HG03159 (cell line): ENCODE measurements at regions not wholly inside any gene's neighbourhood (a gene's known extent, or its start where the extent isn't known, plus 50 kb on each side); places are given as distances from the start of the nearest gene placed in this dataset.
"Not testable (repeated sequence)": the region's sequence is repeated elsewhere in the genome, so short reads cannot be mapped to it uniquely, and the experiment has no call there.

ENCODE experiments used
- ATAC-seq: cut with Tn5 transposase; IDR thresholded peaks from one replicate; pipeline ENCODE4 v1.9.1; 2021; ENCODE audit warnings: mild to moderate bottlenecking, moderate library complexity; ENCODE audit not compliant: unreplicated experiment

- ATAC-seq = not testable (repeated sequence)
These were observed 51.0 kb upstream of the CDYL start for GRCh38 chr6:4725136-4725760.

GRCh38 chr6:4724727-4725126 lies 51.5 kb upstream of the CDYL start:
- not testable (repeated sequence) for ATAC-seq

- no peak for ATAC-seq
These were observed 52.8 kb upstream of the CDYL start for GRCh38 chr6:4723383-4723782.

DNA sequence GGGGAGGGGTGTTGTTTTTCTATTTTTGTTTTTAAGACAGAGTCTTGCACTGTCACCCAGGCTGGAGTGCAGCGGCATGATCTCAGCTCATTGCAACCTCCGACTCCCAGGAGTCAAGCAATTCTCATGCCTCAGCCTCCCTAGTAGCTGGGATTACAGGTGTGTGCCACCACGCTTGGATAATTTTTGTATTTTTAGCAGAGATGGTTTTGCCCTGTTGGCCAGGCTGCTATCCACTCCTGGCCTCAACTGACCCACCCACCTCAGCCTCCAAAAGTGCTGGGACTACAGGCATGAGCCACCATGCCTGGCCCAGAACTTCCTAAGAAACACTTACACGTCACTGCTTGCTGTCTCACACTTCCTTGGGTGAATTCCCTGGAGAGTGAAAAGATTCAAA lies 54.8 kb upstream of the CDYL start:
- ATAC-seq = not testable (repeated sequence)

- ATAC-seq = no peak
These were observed 56.7 kb upstream of the CDYL start for GRCh38 chr6:4719491-4719890.

DNA sequence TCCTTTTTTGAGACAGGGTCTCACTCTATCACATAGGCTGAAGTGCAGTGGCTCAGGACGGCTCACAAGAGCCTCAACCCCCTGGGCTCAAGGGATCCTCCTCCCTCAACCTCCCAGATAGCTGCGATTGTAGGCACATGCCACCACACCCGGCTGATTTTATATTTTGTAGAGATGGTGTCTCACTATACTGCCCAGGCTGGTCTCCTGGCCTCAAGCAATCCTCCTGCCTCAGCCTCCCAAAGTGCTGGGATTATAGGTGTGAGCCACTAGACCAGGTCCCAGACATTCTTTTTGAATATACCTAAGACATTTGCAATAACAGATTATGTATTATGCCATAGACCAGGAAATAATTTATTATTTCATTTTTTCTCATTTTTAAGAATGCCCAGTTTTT lies 58.3 kb upstream of the CDYL start:
- no peak for ATAC-seq

GRCh38 chr6:4717124-4717523 lies 59.1 kb upstream of the CDYL start:
- ATAC-seq = no peak

- ATAC-seq = no peak
These were observed 61.2 kb upstream of the CDYL start for GRCh38 chr6:4714961-4715501.

DNA sequence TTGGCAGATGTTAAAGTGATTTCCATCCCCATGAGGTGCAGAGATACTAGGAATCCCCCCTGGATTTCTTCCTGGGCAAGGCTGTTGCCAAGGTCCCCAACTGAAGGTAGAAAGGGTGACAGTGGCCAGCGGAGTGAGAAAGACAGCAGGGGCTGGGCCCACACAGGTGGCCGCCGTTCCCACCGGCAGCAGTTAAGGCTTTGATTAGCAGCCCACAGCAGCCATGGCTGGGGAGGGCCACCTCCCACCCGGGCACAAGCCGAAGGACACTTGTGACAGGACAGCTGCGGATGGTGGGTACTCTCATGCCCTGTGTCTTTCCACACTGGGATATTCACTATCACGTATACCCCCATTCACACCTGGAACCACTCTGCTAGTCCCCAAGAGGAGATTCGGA lies 63.9 kb upstream of the CDYL start:
- no peak for ATAC-seq

GRCh38 chr6:4707011-4707410 lies 69.2 kb upstream of the CDYL start:
- no peak for ATAC-seq

DNA sequence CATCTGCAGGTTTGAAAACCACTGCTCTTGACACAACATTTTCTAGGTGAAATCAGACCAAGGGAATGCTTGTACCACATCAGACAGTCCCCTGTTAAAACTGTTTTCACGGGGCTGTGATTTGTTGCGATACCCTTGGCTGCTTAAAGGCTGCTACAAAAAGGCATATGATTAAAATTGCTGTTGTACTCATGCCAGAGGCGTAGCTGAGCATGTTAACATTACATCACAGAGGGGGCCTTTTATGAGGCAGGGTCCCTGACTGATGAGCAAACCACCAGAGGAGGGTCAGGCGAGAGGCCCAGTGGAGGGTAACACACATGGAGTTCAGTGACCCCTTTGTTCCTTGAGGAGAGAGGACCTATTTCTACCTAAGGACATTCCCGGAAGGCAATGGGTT lies 70.4 kb upstream of the CDYL start:
- ATAC-seq = no peak

DNA sequence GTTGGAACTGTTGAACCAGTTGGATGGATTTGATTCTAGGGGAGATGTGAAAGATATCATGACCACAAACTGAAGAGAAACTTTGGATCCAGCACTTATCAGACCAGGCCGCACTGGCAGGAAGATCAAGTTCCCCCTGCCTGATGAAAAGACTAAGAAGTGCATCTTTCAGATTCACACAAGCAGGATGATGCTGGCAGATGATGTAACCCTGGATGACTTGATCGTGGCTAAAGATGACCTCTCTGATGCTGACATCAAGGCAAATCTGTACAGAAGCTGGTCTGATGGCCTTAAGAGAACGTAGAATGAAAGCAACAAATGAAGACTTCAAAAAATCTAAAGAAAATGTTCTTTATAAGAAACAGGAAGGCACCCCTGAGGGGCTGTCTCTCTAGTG lies 72.8 kb upstream of the CDYL start:
- ATAC-seq = no peak

GRCh38 chr6:4698901-4699659 lies 77.1 kb upstream of the CDYL start:
- no peak for ATAC-seq

GRCh38 chr6:4693173-4693970 lies 82.8 kb upstream of the CDYL start:
- ATAC-seq = no peak

DNA sequence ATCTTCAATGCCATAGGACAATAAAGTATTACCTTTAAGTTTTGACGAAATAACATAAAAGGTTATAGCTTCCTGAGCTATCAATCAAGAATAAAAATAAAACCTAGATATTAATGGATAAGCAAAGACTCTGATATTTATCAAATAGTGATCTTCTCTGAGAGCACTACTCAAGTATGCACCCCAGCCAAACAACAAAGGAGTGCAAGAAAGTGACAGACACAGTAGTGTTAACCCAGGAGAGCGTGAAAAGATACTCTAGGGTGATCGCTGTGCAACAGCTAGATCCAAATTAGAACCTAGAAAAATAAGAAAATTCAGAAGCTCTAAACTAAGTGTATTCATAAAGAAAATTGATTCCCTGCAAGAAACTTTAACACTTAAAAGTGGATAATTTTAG lies 83.5 kb upstream of the CDYL start:
- ATAC-seq = no peak

- no peak for ATAC-seq
These were observed 87.9 kb upstream of the CDYL start for GRCh38 chr6:4687989-4688947.

DNA sequence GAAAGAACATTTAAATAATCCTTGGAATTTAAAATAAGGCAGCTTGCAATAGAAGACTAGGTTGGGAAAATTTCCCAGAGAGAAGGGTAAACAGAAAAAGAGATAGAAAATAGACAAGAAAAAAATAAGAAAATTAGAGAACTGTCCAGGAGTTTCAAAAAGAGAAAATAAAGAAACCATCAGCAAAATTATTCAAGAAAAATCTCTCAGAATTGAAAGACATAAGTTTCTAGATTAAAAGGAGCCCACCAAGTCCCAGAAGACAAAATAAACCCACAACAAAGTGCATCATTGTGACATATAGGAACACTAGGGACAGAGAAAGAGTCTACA lies 88.6 kb upstream of the CDYL start:
- no peak for ATAC-seq

- no peak for ATAC-seq
These were observed 93.6 kb upstream of the CDYL start for GRCh38 chr6:4682431-4683097.

DNA sequence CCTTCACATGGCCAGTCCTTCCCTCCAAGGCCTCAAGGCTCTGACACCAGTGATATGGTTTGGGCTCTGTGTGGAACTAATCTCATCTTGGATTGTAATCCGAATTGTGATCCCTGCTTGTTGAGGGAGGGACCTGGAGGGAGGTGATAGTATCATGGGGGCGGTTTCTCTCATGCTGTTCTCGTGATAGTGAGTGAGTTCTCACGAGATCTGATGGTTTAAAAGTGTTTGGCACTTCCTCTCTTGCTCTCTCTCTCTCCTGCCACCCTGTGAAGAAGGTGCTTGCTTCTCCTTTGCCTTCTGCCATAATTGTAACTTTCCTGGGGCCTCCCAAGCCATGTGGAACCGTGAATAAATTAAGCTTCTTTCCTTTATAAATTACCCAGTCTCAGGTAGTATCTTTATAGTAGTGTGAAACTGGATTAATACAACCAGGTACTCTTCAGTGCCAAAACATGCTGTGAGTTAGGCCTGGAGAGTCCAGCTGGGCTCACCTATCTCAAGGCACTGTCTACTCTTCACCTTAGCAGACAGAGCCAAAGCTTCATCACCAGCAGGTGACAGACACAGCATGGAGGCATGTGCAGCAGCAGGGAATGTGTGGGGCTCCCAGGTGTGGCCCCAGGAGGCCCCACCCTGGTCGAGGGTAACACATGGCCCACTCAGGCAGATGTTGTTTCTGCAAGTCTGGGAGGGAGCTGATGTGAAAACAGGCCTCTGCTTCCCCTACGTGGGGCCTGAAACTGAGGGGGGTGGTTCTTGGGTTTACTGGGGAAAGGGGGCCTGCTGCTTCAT lies 97.5 kb upstream of the CDYL start:
- no peak for ATAC-seq

GRCh38 chr6:4677751-4678065 lies 98.5 kb upstream of the CDYL start:
- no peak for ATAC-seq
